H1 (cell line): ENCODE measurements at regions not wholly inside any gene's neighbourhood (a gene's known extent, or its start where the extent isn't known, plus 50 kb on each side); places are given as distances from the start of the nearest gene placed in this dataset.

Source experiments
- CTCF ChIA-PET: fragments of 300-600 bp; sonication (Branson Sonifier 250); formaldehyde crosslinking; loops from one replicate; lab custom pipeline; 2021; ENCODE audit not compliant: partially characterized antibody; lab: Charles Lee
- POLR2A ChIA-PET: fragments of 300-600 bp; sonication (Branson Sonifier 250); formaldehyde crosslinking; loops from one replicate; lab custom pipeline; 2021; ENCODE audit warnings: inconsistent platforms; ENCODE audit not compliant: partially characterized antibody; lab: Charles Lee
- DNase-seq, 2 experiments: peaks; one replicate each; pipeline versions ENCODE4 v3.0.0 to v3.0.0-alpha.2; 2010 to 2022; ENCODE audit warnings: low spot score in 2 of 2, low read depth in 1 of 2, mixed read lengths in 1 of 2
- FAIRE-seq: peaks from 2 replicates; lab custom pipeline; 2011; peaks lifted over from hg19 to GRCh38; lab: Jason Lieb, UNC
- H2AFZ ChIP-seq: 2 replicates; pipeline ENCODE4 v1.8.1; 2012; ENCODE audit warnings: low read length, inconsistent platforms
- H2AK5ac ChIP-seq: 2 replicates; pipeline ENCODE4 v1.6.1; 2013; ENCODE audit warnings: low read depth, low read length
- H2BK120ac ChIP-seq: replicated peaks from 2 replicates; pipeline ENCODE3; 2013; ENCODE audit warnings: low read depth, low read length, inconsistent platforms
- H2BK12ac ChIP-seq: 2 replicates; pipeline ENCODE4 v1.6.1; 2013; ENCODE audit warnings: low read depth, low read length
- H2BK15ac ChIP-seq: 2 replicates; pipeline ENCODE4 v1.6.1; 2013; ENCODE audit warnings: low read length
- H2BK20ac ChIP-seq: 2 replicates; pipeline ENCODE4 v1.6.1; 2013; ENCODE audit warnings: low read length
- H2BK5ac ChIP-seq: 2 replicates; pipeline ENCODE4 v1.6.1; 2013; ENCODE audit warnings: low read depth, low read length
- H3K14ac ChIP-seq: 2 replicates; pipeline ENCODE4 v1.6.1; 2013; ENCODE audit warnings: inconsistent platforms; ENCODE audit not compliant: insufficient read length
- H3K18ac ChIP-seq: 2 replicates; pipeline ENCODE4 v1.6.1; 2013; ENCODE audit warnings: low read length; ENCODE audit errors: extremely low read depth
- H3K23ac ChIP-seq: 2 replicates; pipeline ENCODE4 v1.6.1; 2013; ENCODE audit warnings: inconsistent platforms; ENCODE audit not compliant: insufficient read length
- H3K23me2 ChIP-seq: 2 replicates; pipeline ENCODE4 v1.6.1; 2013; ENCODE audit warnings: low read depth, low read length
- H3K27ac ChIP-seq: 2 replicates; pipeline ENCODE4 v1.6.1; 2011; ENCODE audit warnings: low read depth, low read length, inconsistent platforms
- H3K27me3 ChIP-seq, 4 experiments: replicated peaks in 1 of 4; 1 replicate in 1 of 4; 2 replicates in 3 of 4; pipeline versions ENCODE4 v1.6.1 to v1.8.1; 2011 to 2013; ENCODE audit warnings: low read length in 3 of 4, mild to moderate bottlenecking in 3 of 4, inconsistent platforms in 2 of 4, mixed read lengths in 2 of 4, moderate library complexity in 1 of 4; ENCODE audit not compliant: control insufficient read depth in 3 of 4, insufficient read depth in 3 of 4; ENCODE audit errors: extremely low read depth in 1 of 4
- H3K36me3 ChIP-seq, 4 experiments: 2 replicates each; pipeline versions ENCODE4 v1.6.1 to v1.8.1; 2011 to 2013; ENCODE audit warnings: mild to moderate bottlenecking in 4 of 4, low read length in 3 of 4, moderate library complexity in 2 of 4, control low read depth in 1 of 4, inconsistent platforms in 1 of 4; ENCODE audit not compliant: insufficient read depth in 4 of 4, control insufficient read depth in 2 of 4
- H3K4ac ChIP-seq: replicated peaks from 2 replicates; pipeline ENCODE3; 2013; ENCODE audit warnings: low read length, low read depth, mixed read lengths, inconsistent platforms; ENCODE audit not compliant: insufficient read length
- H3K4me1 ChIP-seq, 4 experiments: replicated peaks in 1 of 4; 1 replicate in 1 of 4; 2 replicates in 3 of 4; pipeline versions ENCODE4 v1.6.1 to v1.8.1; 2011 to 2013; ENCODE audit warnings: low read length in 3 of 4, inconsistent platforms in 2 of 4, mixed read lengths in 1 of 4; ENCODE audit not compliant: insufficient read depth in 4 of 4, control insufficient read depth in 3 of 4
- H3K4me2 ChIP-seq, 2 experiments: 2 replicates each; pipeline versions ENCODE4 v1.6.1 to v1.8.1; 2011 to 2013; ENCODE audit warnings: low read depth in 2 of 2, low read length in 2 of 2, control low read depth in 1 of 2, inconsistent platforms in 1 of 2, mild to moderate bottlenecking in 1 of 2; ENCODE audit not compliant: insufficient read depth in 1 of 2
- H3K4me3 ChIP-seq, 4 experiments: fragments of 200-600, 300-600 bp in 1 of 4; sonication (generic), shearing (Covaris generic), sonication (Bioruptor Twin) in 1 of 4; 2 replicates each; pipeline versions ENCODE4 v1.5.1 to v1.8.1; 2011 to 2016; ENCODE audit warnings: low read length in 4 of 4, low read depth in 3 of 4, control low read depth in 2 of 4, inconsistent platforms in 2 of 4, mild to moderate bottlenecking in 2 of 4, mixed read lengths in 1 of 4, moderate library complexity in 1 of 4; ENCODE audit not compliant: insufficient read depth in 2 of 4; ENCODE audit errors: extremely low read depth in 1 of 4
- H3K56ac ChIP-seq: replicated peaks from 2 replicates; pipeline ENCODE3; 2013; ENCODE audit warnings: low read depth, mild to moderate bottlenecking, mixed read lengths, low read length, inconsistent platforms; ENCODE audit not compliant: insufficient read length
- H3K79me1 ChIP-seq: 2 replicates; pipeline ENCODE4 v1.6.1; 2013; ENCODE audit warnings: low read depth, low read length, control low read depth
- H3K79me2 ChIP-seq, 2 experiments: 2 replicates each; pipeline versions ENCODE4 v1.6.1 to v1.8.1; 2012 to 2013; ENCODE audit warnings: low read length in 2 of 2, mild to moderate bottlenecking in 2 of 2, inconsistent platforms in 1 of 2; ENCODE audit not compliant: insufficient read depth in 2 of 2, control insufficient read depth in 1 of 2
- H3K9ac ChIP-seq, 4 experiments: replicated peaks in 1 of 4; 1 replicate in 1 of 4; 2 replicates in 3 of 4; pipeline versions ENCODE4 v1.6.1 to v1.8.1; 2011 to 2013; ENCODE audit warnings: low read depth in 3 of 4, low read length in 3 of 4, control low read depth in 2 of 4, mild to moderate bottlenecking in 2 of 4, moderate library complexity in 2 of 4, inconsistent platforms in 1 of 4; ENCODE audit errors: extremely low read depth in 1 of 4
- H3K9me3 ChIP-seq, 2 experiments: 2 replicates each; pipeline versions ENCODE4 v1.6.1 to v1.8.1; 2012 to 2013; ENCODE audit warnings: mild to moderate bottlenecking in 2 of 2, moderate library complexity in 2 of 2, control low read depth in 1 of 2, inconsistent platforms in 1 of 2, low read depth in 1 of 2, low read length in 1 of 2, mixed read lengths in 1 of 2; ENCODE audit not compliant: insufficient read depth in 2 of 2
- H4K20me1 ChIP-seq, 2 experiments: replicated peaks in 1 of 2; 2 replicates each; pipeline versions ENCODE3 to v1.8.1; 2011 to 2013; ENCODE audit warnings: inconsistent platforms in 2 of 2, low read length in 2 of 2, mild to moderate bottlenecking in 1 of 2; ENCODE audit not compliant: insufficient read depth in 2 of 2, control insufficient read depth in 1 of 2
- H4K5ac ChIP-seq: 2 replicates; pipeline ENCODE4 v1.6.1; 2013; ENCODE audit warnings: low read length, low read depth, mixed read lengths, inconsistent platforms; ENCODE audit not compliant: insufficient read length
- H4K8ac ChIP-seq: 2 replicates; pipeline ENCODE4 v1.8.0; 2013; ENCODE audit warnings: mild to moderate bottlenecking, moderate library complexity, low read length, inconsistent platforms; ENCODE audit not compliant: insufficient read depth; ENCODE audit errors: extremely low read depth
- H4K91ac ChIP-seq: replicated peaks from 2 replicates; pipeline ENCODE3; 2013; ENCODE audit warnings: low read length, mixed read lengths, inconsistent platforms; ENCODE audit not compliant: insufficient read length
- BACH1 ChIP-seq: IDR thresholded peaks from 2 replicates; pipeline ENCODE4 v1.6.1; 2012; ENCODE audit warnings: low read length, improper control_type of control experiment
- CHD1 ChIP-seq: IDR thresholded peaks from 2 replicates; pipeline ENCODE4 v1.6.1; 2012; ENCODE audit warnings: low read depth, low read length, improper control_type of control experiment
- HDAC2 ChIP-seq, 2 experiments: fragments of 300-600 bp in 1 of 2; sonication (generic) in 1 of 2; IDR thresholded peaks; 2 replicates each; pipeline ENCODE4 v1.6.1; 2011 to 2012; ENCODE audit warnings: low read depth in 2 of 2, low read length in 2 of 2, mild to moderate bottlenecking in 2 of 2, moderate library complexity in 2 of 2, borderline replicate concordance in 1 of 2, inconsistent platforms in 1 of 2
- PHF8 ChIP-seq: fragments of 200-600 bp; sonication (generic); conservative IDR thresholded peaks from 2 replicates; pipeline ENCODE4 v1.7.1; 2012; ENCODE audit warnings: low read depth, mild to moderate bottlenecking, inconsistent platforms, low read length, moderate library complexity
- RFX5 ChIP-seq: IDR thresholded peaks from 2 replicates; pipeline ENCODE4 v1.6.1; 2011; ENCODE audit warnings: low read depth, low read length, improper control_type of control experiment, borderline replicate concordance
- WGBS, 2 experiments: shearing (Covaris generic) in 1 of 2; methylation state at CpG; one replicate each; pipeline versions ENCODE4 v1.1.6 to v1.1.7; 2013 to 2015; ENCODE audit warnings: low lambda C conversion rate in 2 of 2, mixed read lengths in 2 of 2, inconsistent platforms in 1 of 2, low coverage in 1 of 2, missing lambda C conversion rate in 1 of 2; ENCODE audit not compliant: insufficient replicate concordance in 2 of 2, insufficient coverage in 1 of 2, insufficient read length in 1 of 2; ENCODE audit errors: extremely low coverage in 1 of 2, missing lambda C conversion rate in 1 of 2; 5-methylcytosine and 5-hydroxymethylcytosine counted together
- TF ChIP-seq, protein P1 (sequence below): IDR thresholded peaks from 2 replicates; pipeline ENCODE4 v1.6.1; 2012; ENCODE audit warnings: inconsistent platforms
- TF ChIP-seq, protein P2 (sequence below): IDR thresholded peaks from 2 replicates; pipeline ENCODE4 v1.6.1; 2011; ENCODE audit warnings: low read depth, mild to moderate bottlenecking, low read length; ENCODE audit not compliant: insufficient read depth

DNA sequence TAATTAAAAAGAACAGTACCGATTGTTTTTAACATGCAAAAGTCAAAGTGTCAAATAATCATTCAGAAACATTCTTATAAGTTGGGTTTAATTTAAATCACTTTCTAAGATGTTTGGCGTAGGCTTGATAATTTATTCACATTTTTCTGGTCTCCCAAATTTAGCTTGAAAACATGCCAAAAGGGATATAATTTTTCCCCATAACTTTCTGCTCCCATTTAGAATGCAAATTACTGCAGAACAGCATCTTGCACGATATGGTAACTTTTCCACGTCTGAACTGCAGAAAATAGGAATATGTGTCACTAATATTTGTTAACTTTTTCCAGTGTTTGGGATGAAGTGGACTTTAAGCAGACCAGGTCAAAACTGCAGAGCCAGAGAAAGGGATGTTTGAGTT is 1592.4 kb upstream of the SEL1L start:
- no peak for DNase-seq
- H3K9ac ChIP-seq = no peak overlapping the region
- H3K4me2 ChIP-seq = no peak overlapping the region
- no peaks in the 10 kb centered on the region for H3K27me3 ChIP-seq
- H3K9me3 ChIP-seq = no peaks in the 10 kb centered on the region
- no peak for FAIRE-seq
- H3K18ac ChIP-seq = no peak overlapping the region
- no peak overlapping the region for H4K5ac ChIP-seq
- H3K4me1 ChIP-seq = no peaks in the 10 kb centered on the region
- H2BK15ac ChIP-seq = no peak overlapping the region
- no peaks in the 10 kb centered on the region for H3K79me1 ChIP-seq
- no peak for TF ChIP-seq HDAC2 (IDR thresholded peaks at IDR 0.05; ENCODE audit: borderline replicate concordance in 1 of 2, low read depth in 2 of 2, low read length in 2 of 2)
- TF ChIP-seq BACH1 = no peak
- TF ChIP-seq CHD1 = no peak
- TF ChIP-seq, protein P1, sequence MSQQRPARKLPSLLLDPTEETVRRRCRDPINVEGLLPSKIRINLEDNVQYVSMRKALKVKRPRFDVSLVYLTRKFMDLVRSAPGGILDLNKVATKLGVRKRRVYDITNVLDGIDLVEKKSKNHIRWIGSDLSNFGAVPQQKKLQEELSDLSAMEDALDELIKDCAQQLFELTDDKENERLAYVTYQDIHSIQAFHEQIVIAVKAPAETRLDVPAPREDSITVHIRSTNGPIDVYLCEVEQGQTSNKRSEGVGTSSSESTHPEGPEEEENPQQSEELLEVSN = no peak
- TF ChIP-seq, protein P2, sequence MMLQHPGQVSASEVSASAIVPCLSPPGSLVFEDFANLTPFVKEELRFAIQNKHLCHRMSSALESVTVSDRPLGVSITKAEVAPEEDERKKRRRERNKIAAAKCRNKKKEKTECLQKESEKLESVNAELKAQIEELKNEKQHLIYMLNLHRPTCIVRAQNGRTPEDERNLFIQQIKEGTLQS = no peak
- TF ChIP-seq PHF8 = no peak
- no peak for TF ChIP-seq RFX5
- ChIA-PET CTCF (no interaction called here), POLR2A (no interaction called here)
- no peak overlapping the region for H2AK5ac ChIP-seq
- H3K56ac ChIP-seq = no peak overlapping the region
- no peaks in the 10 kb centered on the region for H3K36me3 ChIP-seq
- H4K20me1 ChIP-seq = no peaks in the 10 kb centered on the region
- no peak overlapping the region for H2BK20ac ChIP-seq
- H3K4ac ChIP-seq = no peak overlapping the region
- no peak overlapping the region for H2BK12ac ChIP-seq
- H3K79me2 ChIP-seq = no peaks in the 10 kb centered on the region
- no peak overlapping the region for H2BK120ac ChIP-seq
- no peak overlapping the region for H4K8ac ChIP-seq
- no peak overlapping the region for H2BK5ac ChIP-seq
- no peak overlapping the region for H3K27ac ChIP-seq
- no peak overlapping the region for H3K14ac ChIP-seq
- H2AFZ ChIP-seq = no peak overlapping the region
- no peak overlapping the region for H3K23ac ChIP-seq
- H3K23me2 ChIP-seq = no peaks in the 10 kb centered on the region
- WGBS, 2 experiments = 86% methylated on average over 4 of the region's 4 CpGs; no CpG with 5 or more reads in 1 of the 2 experiments
- H3K4me3 ChIP-seq = no peak overlapping the region
- no peak overlapping the region for H4K91ac ChIP-seq
